SKM-1 treated with dmso at 0.1 percent for 144 hours (cell line): ENCODE measurements at regions not wholly inside any gene's neighbourhood (a gene's known extent, or its start where the extent isn't known, plus 50 kb on each side); places are given as distances from the start of the nearest gene placed in this dataset.
"Not testable (repeated sequence)": the region's sequence is repeated elsewhere in the genome, so short reads cannot be mapped to it uniquely, and the experiment has no call there.

Experiments
- DNase-seq: peaks from one replicate; lab custom pipeline; 2025; ENCODE audit not compliant: unreplicated experiment; lab: John Stamatoyannopoulos, UW

DNA sequence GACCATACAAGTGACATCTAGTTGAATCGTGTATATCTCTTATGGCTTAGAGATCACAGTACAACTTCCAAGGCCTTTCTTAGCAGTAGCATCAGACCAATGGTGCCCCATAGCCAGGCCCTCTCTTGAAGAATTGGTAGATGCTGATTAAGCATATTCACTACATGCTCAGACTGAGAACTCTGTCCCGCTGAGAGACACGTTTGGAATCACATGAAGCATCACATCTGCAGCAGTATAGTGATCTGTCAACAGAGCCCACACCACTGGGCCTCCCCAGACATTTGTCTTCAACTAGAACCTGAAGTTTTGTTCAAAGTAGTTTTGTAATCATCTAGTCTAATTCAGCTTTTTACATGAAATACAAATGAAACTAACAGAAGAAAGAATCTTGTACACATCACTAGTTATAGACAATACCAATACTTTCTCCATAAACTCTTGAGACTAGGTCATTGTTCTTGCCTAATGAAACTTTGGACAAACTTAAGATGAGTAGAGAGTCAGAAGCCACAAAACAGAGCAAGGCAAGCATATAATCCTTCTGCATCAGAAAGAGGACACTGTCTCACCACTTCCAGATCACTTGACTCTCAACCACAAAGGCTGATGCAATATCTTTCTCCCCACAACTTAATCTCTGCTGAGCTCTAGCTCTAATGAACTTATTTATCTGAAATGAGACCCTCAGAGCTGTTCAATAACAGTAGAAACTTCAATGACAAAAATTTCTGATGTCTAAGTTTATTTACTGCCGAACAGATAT, 182.7 kb downstream of the TBX18 start:
- peak; percentile 28 for DNase-seq

DNA sequence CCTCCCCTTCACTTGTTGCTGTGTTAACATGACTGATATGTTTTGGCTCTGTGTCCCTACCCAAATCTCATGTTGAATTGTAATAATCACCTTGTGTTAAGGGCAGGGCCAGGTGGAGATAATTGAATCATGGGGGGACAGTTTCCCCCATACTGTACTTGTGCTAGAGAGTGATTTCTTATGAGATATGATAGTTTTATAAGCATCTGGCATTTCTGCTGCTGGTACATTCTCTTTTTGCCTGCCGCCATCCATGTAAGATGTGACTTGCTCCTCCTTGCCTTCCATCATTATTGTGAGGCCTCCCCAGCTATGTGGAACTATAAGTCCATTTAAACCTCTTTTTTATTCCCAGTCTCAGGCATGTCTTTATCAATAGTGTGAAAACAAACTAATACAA, 185.0 kb downstream of the TBX18 start:
- DNase-seq: no peak

DNA sequence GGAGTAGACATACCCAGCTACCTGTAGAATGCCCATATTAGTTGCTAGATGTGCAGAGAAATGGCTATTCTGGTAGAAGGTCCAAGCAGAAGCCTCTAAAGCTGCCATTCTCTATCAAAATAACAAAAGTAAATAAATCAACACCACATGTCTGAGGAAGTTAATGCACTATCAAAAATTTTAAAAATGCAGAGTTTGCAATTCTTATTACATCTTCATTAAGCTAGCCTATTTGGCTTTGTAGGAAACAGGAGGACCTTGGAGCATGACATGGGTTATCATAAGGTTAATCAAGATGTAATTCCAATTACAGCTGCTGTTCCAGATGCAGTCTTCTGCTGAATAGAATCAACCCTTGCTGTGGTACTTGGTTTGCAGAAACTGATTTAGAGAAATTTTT, 188.4 kb downstream of the TBX18 start:
- no peak for DNase-seq

DNA sequence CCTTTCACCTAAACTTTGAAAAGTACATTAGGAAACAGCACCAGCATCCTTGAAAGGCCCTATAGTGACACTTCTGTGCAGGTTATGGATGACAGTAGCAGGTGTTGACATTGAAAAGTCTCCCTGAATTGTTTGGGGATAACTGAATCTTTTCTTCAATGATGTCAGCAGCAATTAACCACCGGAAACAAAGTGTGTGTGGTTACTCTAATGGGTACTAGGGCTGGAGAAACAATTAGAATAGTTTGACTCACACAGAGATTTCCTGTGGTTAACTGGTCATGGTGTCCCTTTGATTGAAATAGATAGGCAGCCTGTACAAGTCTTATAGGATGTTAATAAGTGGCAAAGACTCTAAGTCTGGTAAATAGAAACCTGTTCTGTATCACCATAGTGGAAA, 189.1 kb downstream of the TBX18 start:
- no peak for DNase-seq

DNA sequence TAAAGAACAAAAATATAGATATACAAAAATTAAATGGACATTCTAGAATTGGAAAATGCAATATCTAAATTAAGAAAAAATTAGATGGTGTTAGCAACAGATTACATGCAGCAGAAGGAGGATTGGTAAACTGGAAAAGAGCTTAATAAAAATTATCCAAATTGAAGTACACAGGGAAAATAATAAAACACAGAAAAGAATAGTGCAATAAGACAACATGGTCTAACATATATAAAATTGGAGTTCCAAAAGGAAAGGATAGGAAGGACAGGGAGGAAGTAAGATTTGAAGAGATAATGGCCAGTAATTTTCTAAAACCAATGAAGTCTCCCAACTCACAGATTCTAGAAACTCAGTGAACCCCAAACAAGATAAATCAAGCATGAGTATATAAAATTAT, 194.5 kb downstream of the TBX18 start:
- DNase-seq: no peak

DNA sequence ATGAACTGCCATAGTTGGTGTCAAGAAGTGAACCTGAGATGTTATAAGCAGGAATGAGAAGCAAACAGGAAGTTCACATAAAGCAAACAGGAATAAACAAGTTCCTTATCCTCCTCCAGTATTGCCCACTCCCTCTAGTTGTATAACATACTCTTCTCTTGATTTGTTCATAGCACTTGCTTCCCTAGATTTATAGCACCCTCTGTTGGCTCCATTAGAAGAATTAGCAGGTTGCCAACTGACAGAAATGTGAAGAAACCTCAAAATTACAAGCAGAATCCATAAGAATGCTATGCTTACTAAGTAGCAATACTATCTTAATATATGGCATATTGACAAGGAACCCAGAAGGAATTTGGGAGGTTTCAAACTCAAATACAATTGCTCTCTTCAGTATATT, 195.4 kb downstream of the TBX18 start:
- DNase-seq: no peak

DNA sequence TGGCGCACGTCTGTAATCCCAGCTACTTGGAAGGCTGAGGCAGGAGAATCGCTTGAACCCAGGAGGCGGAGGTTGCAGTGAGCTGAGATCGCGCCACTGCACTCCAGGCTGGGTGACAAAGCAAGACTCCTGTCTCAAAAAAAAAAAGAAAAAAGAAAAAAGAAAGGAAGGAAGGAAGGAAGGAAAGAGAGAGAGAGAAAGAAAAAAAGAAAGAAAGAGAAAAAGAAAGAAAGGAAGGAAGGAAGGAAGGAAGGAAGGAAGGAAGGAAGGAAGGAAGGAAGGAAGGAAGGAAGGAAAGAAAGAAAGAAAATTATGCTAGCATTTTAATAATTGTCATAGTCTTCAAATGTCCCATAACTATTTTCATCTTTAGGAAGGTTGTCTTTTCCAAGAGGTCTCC, 198.7 kb downstream of the TBX18 start:
- not testable (repeated sequence) for DNase-seq

DNA sequence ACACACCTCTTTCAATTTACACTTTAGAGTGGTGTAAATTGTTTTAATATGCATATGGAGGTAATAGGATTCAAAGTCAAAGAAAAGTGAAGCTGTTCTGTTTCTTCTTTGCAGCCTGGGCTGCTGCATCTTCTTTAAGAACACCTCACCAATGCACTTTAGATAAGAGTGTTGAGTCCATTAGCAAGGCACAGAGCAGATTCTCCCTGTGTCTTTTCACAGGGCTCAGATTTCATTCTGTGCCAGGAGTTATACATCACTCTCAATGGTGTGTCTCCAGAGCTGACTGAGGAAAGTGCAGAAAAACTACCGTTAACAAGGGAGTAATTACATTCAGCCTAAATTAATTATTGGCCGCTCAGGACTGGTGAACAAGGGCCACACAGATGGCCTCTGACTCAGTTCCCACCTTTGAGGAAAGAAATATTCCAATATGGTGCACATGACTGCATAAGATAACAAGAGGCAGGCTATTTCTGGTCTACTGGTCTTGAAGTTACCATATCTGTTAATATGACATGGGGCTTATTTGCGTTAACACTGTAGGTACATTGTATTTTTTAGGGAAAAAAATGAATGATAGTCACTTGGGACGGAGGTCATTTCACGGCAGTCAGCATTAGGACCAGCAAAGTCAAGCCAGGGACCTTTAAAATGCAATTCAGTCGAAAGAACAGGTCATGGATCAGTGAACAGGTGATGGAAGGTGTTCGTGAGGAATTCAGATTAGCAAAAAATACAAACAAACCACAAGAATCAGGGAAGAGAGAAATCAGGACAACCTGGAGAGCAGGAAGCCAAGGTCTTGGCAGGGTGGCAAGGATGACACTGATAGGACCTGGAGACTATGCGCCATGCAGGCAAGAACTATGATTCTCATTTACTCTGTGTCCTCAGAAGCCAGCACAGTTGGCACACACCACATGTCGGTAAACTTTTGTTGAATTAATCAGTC, 203.7 kb downstream of the TBX18 start:
- no peak for DNase-seq

DNA sequence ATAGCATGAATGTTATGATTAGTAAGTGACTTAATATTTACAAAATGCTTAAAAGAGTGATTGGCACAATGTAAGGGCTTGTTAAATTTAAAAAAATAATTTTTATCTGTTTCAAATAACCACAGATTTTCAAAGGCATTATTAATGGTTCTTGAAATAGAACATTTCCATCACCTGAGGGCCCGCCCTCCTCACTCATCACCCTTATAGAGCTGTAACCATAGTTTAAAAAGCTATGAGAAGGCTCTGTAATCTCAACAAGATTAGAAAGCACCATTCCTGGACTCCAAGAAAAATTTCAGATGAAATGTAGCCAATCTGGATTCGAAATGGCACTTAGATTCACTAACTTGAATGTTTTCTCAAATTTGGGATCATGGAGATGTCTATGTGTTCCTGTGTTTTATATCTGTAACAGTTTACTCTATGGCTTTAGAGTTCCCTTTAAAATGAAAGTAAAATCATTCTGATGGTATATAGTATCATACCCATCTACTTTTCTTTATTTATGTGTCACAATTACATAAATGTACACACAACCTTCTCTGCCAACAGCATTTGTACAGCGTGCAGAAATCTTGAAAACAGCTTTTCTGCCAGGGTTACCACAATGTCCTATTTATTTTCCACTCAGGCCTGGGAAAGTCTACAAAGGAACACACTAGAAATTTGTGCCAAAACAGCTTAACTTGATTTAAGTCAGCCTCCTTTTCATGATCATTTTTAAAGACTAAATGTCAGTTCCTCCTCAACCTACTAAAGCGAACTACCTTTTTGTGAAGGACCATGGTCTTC, 207.7 kb downstream of the TBX18 start:
- DNase-seq: no peak

DNA sequence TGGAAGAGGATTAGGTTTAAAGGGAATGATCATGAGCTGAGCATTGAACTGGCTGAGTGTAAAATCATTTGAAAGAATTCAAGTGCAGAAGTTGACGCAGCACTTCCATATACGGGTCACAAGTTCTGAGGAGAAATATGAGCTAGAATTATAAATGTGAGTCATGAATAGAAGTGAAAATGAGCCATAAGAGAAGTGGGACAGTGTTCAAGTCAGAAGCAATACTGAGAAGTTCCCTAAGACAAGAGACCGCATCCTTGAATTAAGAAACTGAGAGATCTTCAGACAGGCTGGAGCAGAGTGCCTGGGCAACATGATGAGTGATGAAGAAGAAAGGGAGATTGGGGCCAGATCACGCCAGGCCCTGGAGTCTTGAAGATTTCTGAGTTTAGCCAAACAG, 209.7 kb downstream of the TBX18 start:
- no peak for DNase-seq

DNA sequence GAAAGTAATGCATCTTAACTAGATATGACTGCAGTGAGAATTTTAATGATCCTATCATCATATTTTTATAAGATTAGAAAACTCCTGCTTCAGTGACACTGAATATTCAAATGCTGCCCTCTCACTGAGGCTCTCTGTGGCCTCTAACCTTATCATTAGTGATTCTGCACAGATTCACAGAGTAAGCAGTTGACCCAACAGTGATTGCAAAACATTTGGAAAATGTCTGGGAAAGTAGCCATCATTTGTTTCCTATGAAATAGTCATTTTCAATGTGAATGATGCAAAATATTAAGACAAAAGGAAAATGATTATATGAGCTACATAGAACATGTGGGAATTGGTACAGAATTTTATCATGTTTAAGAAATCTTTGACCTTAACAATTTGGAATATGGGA, 210.3 kb downstream of the TBX18 start:
- DNase-seq: no peak

DNA sequence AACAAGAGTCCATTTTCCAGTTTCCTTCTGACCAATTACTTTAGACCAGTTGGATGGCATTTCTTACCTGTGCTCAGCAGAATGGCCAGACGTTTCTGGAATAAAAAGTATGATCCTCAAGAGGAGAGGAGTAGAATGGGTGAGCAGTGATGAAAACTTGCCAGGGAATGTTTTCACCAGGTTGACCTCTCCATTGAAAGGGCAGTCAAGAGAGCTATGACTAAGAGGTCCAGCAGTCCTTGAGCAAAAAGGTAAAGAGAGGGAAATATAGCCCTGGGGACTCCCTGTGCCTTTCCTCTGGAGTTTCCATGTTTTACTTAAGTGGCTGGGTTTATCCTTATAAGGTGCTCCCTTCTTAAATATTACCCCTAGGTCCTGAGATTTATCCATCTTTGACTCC, 210.9 kb downstream of the TBX18 start:
- DNase-seq: no peak

DNA sequence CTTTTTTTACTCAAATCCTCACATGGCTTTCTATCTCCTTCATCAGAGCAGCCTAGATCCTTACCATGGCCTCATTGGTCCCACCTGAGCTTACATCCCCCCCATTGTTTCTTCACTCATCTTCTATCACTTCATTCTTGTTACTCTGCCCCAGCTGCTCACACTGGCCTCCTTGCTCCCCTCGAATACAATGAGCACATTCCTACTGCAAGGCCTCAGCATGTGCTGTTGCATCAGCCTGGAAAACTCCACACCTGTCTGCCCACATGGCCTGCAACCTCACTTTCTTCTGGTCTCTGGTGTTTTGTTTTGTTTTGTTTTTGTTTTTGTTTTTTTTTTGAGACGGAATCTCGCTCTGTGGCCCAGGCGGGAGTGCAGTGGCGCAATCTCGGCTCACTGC, 212.6 kb downstream of the TBX18 start:
- no peak for DNase-seq

DNA sequence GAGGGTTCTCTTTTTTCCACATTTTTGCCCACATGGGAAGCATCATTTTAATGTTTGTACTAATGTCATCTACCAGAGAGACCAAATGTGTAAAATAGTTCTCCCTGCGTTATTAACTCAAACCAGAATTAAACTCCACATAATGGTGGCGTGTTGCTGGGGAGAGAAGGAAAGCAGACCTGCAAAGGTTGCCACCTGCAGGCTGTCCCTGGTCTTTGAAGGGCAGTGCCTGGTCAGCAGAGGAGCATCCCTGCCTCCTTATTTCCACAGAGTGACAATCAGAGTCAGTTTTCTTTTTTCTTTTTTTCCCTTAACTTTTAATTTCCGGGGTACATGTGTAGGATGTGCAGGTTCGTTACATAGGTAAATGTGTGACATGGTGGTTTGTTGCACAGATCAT, 214.5 kb downstream of the TBX18 start:
- no peak for DNase-seq

DNA sequence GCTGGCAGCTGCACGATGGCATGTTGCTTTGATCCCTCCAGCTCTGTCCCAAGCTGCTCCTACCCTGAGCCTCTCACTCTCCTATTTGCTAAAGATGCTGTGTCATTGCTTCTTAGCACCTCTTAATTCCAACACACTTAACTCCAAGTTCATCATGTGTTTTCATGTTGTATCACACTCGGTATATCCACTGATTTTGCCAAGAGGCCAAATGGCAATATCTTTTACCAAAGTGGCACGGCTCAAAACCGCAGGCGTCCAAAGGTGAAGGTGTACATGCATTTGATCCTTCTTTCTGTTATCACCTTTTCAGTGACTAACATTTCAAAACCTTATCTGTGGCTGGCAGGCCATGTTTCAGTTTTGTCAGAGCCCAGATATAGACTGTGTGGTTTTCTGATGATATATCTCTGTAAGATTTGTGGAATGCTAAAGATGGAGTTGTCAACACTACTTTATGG, 217.0 kb downstream of the TBX18 start:
- DNase-seq: no peak

DNA sequence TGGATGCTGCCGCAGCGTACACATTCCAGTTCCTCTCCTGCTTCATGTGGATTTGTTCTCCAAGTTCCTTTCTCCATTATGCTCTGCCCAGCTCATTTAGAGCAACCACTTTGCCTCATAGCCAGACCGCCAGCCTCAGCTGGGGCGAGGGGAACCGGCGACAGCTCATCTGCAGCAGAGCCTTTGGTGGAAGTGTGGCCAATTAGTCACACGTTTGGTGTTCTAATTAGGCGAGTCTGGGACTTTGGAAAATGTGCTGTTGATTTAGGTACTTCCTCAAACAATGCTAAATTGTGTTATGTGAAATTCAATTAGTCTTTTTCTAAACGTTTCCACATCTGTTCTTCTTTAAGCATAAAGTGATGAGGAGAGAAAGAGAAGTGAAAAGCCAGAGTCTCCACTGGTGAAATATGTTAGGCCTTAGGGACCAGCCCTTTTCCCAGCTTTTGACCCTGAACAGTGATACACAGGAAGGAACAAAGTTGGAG, 217.9 kb downstream of the TBX18 start:
- DNase-seq: no peak

DNA sequence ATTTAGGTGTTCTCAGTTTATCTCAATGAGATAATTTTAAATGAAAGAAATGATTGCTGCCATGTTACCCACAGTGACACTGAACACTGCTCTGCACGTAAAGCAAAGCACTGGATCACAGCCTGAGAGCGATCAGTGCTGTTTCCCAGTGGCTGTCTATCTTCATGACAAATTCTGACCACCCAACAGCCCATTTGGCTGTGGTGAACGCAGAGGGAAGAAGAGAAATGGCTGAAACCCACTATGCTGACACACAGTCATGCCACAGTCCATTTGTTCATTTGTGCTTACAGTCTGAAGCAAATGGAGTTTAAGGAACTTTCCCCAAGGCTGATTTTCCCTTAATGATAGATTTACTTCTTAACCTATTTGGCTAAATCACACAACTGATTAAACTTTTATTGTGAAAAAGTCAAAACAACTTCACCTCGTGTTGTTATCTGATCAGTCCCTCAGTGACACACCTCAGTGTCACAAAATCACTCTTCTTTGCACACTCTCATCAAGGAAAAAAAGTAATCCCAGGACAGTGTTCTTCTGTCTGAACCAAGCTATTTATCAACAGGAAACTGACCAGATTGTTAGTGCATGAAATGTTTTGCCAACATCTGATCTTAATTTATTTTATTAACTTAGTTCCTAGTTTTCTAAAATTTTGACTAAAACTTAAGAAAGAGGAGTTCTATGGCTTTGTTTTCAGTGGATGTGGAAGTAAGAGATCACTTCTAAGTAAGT, 225.1 kb downstream of the TBX18 start:
- no peak for DNase-seq

DNA sequence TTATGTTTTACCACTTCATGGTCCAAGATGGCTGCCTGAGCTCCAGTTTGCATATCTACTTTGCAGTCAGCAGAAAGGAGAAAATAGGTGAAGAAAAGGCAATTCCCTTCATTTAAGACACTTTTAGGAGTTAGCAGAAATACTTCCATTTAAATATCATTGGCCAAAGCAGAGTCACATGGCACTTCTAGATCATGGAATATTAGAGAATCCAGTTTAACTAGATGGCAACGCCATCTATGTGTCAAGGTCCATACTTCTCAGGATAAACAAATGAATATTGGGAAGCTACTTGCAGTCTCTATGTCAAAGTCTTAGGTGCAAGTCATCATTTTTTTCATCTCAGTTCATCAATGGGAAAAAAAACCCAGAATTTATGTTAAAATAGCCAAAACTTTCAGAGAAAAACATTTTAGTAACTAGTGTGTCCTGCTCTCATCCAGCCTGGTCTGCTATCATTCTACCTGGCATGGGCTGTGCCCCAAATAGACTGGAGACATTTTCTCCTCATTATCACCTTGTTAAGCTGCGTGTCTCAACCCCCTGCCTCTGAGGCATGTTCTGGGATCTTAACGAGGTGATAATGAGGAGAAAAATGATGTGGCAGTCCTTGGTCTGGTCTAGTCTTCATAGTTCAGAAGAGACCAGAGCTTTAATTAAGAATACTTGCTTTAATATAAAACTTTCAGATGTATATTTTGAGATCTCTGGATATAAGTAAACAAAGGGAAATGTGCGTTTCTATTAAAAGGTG, 227.3 kb downstream of the TBX18 start:
- DNase-seq: no peak

DNA sequence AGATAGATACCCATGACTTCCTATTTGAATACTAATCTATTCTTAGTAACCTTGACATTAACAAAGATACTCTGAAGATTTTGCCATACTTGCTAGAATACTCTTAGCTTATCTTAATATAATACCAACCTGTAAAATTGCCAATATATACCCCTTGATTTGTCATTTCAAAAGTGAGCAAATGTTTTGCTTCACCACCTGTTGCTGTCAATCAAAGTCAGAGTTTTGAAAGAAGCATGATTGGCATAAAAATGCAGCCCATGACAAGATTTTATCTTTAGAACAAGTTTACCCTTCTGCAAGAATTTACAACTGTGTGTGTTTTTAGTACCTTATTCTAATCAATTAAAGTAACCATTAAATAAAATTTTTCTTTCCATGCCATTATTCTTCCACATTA, 236.2 kb downstream of the TBX18 start:
- DNase-seq: no peak

DNA sequence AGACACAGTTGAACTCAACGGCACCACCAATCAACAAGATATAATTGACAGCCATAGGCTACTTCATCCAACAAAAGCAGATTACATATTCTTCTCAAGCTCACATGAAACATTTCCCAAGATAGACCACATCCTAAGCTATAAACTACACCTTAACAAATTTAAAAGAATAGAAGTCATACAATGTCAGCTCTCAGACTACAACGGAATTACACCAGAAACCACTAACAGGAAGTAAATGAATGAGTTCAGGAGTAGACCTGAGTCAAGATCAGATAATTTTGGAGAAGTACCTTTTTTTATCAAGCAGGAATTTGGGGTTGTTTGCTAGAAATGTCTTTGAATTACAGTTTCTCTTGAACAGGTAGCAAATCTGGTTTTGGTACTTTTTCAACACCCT, 237.8 kb downstream of the TBX18 start:
- peak; percentile 49 for DNase-seq
